ENCODE measurements at regions not wholly inside any gene's neighbourhood (a gene's known extent, or its start where the extent isn't known, plus 50 kb on each side); places are given as distances from the start of the nearest gene placed in this dataset.
"Not testable (repeated sequence)": the region's sequence is repeated elsewhere in the genome, so short reads cannot be mapped to it uniquely, and the experiment has no call there.

GRCh38 chr4:30092420-30093128 is 627.6 kb upstream of the PCDH7 start:
- ATAC-seq; H3K4me1 Mint-ChIP-seq; H3K4me3 Mint-ChIP-seq; H3K27ac Mint-ChIP-seq; H3K27me3 Mint-ChIP-seq; H3K36me3 Mint-ChIP-seq (ENCODE audit: low read depth); DNase-seq: not testable (repeated sequence)
- peaks cover 27% of the 10 kb centered on the region for H3K9me3 Mint-ChIP-seq

- H3K27ac Mint-ChIP-seq, result no peak overlapping the region
- ATAC-seq, result no peak
Measured at GRCh38 chr4:30094887-30095286, 625.3 kb upstream of the PCDH7 start.

GRCh38 chr4:30103455-30103854 is 616.7 kb upstream of the PCDH7 start:
- H3K36me3 Mint-ChIP-seq (ENCODE audit: low read depth), result no peaks in the 10 kb centered on the region

More at GRCh38 chr4:30094887-30095286, 625.3 kb upstream of the PCDH7 start:
- Mint-ChIP-seq H3K4me1 (no peaks in the 10 kb centered on the region), H3K9me3 (peaks cover 29% of the 10 kb centered on the region), H3K4me3 (no peak overlapping the region), H3K27me3 (no peaks in the 10 kb centered on the region), H3K36me3 (ENCODE audit: low read depth) (no peaks in the 10 kb centered on the region)
- DNase-seq, result no peak

GRCh38 chr4:30116401-30116800 is 603.8 kb upstream of the PCDH7 start:
- no peak overlapping the region for H3K27ac Mint-ChIP-seq
- peaks cover 9% of the 10 kb centered on the region for H3K9me3 Mint-ChIP-seq
- H3K4me3 Mint-ChIP-seq, result no peak overlapping the region
- DNase-seq (no peak), ATAC-seq (no peak)
- no peaks in the 10 kb centered on the region for H3K4me1 Mint-ChIP-seq
- no peaks in the 10 kb centered on the region for H3K27me3 Mint-ChIP-seq
- no peaks in the 10 kb centered on the region for H3K36me3 Mint-ChIP-seq (ENCODE audit: low read depth)

More at GRCh38 chr4:30103455-30103854, 616.7 kb upstream of the PCDH7 start:
- no peaks in the 10 kb centered on the region for H3K27me3 Mint-ChIP-seq
- DNase-seq (no peak), ATAC-seq (no peak)
- H3K4me3 Mint-ChIP-seq, result no peak overlapping the region
- H3K27ac Mint-ChIP-seq, result no peak overlapping the region
- H3K9me3 Mint-ChIP-seq, result peaks cover 22% of the 10 kb centered on the region
- H3K4me1 Mint-ChIP-seq, result no peaks in the 10 kb centered on the region

GRCh38 chr4:30117433-30117832 is 602.7 kb upstream of the PCDH7 start:
- Mint-ChIP-seq H3K4me3 (no peak overlapping the region), H3K36me3 (ENCODE audit: low read depth) (no peaks in the 10 kb centered on the region), H3K4me1 (no peaks in the 10 kb centered on the region), H3K9me3 (peaks cover 4% of the 10 kb centered on the region), H3K27me3 (no peaks in the 10 kb centered on the region), H3K27ac (no peak overlapping the region)
- DNase-seq, result no peak
- no peak for ATAC-seq

- DNase-seq (no peak), ATAC-seq (no peak)
- Mint-ChIP-seq H3K4me3 (no peak overlapping the region), H3K27ac (no peak overlapping the region), H3K36me3 (ENCODE audit: low read depth) (no peaks in the 10 kb centered on the region), H3K4me1 (no peaks in the 10 kb centered on the region), H3K27me3 (no peaks in the 10 kb centered on the region), H3K9me3 (no peaks in the 10 kb centered on the region)
Measured at GRCh38 chr4:30122711-30123110, 597.5 kb upstream of the PCDH7 start.

DNA sequence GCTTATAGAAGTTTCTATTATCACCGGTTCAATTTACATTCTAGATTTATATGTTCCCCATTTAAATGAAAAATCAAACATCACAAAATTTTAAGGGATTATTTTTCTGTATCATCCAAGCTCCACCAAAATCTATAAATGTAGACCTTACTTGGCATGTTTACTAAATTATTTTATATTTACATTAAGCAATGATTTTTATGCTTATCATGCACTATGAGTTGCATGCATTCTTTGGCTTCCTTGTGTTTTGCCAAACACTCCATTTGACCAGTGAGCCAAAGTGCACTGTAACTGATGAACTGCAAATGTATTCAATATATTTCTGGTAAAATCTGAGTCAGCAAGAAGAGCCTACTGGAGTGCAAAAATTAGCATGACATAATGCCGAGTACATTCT is 595.5 kb upstream of the PCDH7 start:
- ATAC-seq; H3K4me1 Mint-ChIP-seq; H3K27me3 Mint-ChIP-seq; H3K36me3 Mint-ChIP-seq (ENCODE audit: low read depth); H3K27ac Mint-ChIP-seq; H3K9me3 Mint-ChIP-seq; H3K4me3 Mint-ChIP-seq; DNase-seq: not testable (repeated sequence)

- ATAC-seq (no peak), DNase-seq (no peak)
- no peak overlapping the region for H3K27ac Mint-ChIP-seq
- H3K4me1 Mint-ChIP-seq, result no peaks in the 10 kb centered on the region
- no peaks in the 10 kb centered on the region for H3K27me3 Mint-ChIP-seq
- H3K36me3 Mint-ChIP-seq (ENCODE audit: low read depth), result no peaks in the 10 kb centered on the region
- no peaks in the 10 kb centered on the region for H3K9me3 Mint-ChIP-seq
- H3K4me3 Mint-ChIP-seq, result no peak overlapping the region
Measured at GRCh38 chr4:30125868-30126267, 594.3 kb upstream of the PCDH7 start.

DNA sequence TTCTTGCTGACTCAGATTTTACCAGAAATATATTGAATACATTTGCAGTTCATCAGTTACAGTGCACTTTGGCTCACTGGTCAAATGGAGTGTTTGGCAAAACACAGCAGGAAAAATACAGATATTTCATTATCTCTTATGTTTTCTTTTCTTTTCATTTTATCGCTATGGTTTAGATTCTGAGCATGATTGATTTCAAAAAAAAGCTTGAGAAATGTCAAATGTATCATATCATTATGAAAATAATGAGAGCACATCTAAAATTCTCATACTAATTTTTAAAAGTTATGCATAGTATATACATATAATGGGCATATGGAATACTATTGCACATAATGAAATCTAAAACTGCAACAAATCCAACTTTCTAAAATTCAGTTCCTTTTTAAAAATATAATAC is 593.8 kb upstream of the PCDH7 start:
- H3K9me3 Mint-ChIP-seq, result no peaks in the 10 kb centered on the region
- no peaks in the 10 kb centered on the region for H3K36me3 Mint-ChIP-seq (ENCODE audit: low read depth)
- no peak overlapping the region for H3K27ac Mint-ChIP-seq
- H3K27me3 Mint-ChIP-seq, result no peaks in the 10 kb centered on the region
- H3K4me1 Mint-ChIP-seq, result no peaks in the 10 kb centered on the region
- DNase-seq (no peak), ATAC-seq (no peak)
- no peak overlapping the region for H3K4me3 Mint-ChIP-seq

GRCh38 chr4:30148828-30149227 is 571.3 kb upstream of the PCDH7 start:
- not testable (repeated sequence) for DNase-seq; H3K4me3 Mint-ChIP-seq; H3K4me1 Mint-ChIP-seq; H3K27me3 Mint-ChIP-seq; H3K36me3 Mint-ChIP-seq (ENCODE audit: low read depth); H3K27ac Mint-ChIP-seq; ATAC-seq
- H3K9me3 Mint-ChIP-seq, result peaks cover 13% of the 10 kb centered on the region

- not testable (repeated sequence) for H3K27ac Mint-ChIP-seq
Measured at GRCh38 chr4:30149539-30149938, 570.6 kb upstream of the PCDH7 start.

GRCh38 chr4:30153427-30153826 is 566.7 kb upstream of the PCDH7 start:
- no peaks in the 10 kb centered on the region for H3K27me3 Mint-ChIP-seq
- H3K27ac Mint-ChIP-seq, result no peak overlapping the region
- DNase-seq (no peak), ATAC-seq (no peak)
- H3K4me1 Mint-ChIP-seq, result no peaks in the 10 kb centered on the region
- H3K9me3 Mint-ChIP-seq, result peaks cover 6% of the 10 kb centered on the region
- H3K36me3 Mint-ChIP-seq (ENCODE audit: low read depth), result no peaks in the 10 kb centered on the region
- H3K4me3 Mint-ChIP-seq, result no peak overlapping the region

More at GRCh38 chr4:30149539-30149938, 570.6 kb upstream of the PCDH7 start:
- ATAC-seq; H3K4me3 Mint-ChIP-seq; H3K4me1 Mint-ChIP-seq; DNase-seq; H3K9me3 Mint-ChIP-seq; H3K27me3 Mint-ChIP-seq; H3K36me3 Mint-ChIP-seq (ENCODE audit: low read depth): not testable (repeated sequence)

- no peaks in the 10 kb centered on the region for H3K36me3 Mint-ChIP-seq (ENCODE audit: low read depth)
- H3K27ac Mint-ChIP-seq, result no peak overlapping the region
- ATAC-seq, result no peak
- no peak for DNase-seq
- H3K4me3 Mint-ChIP-seq, result no peak overlapping the region
- H3K4me1 Mint-ChIP-seq, result no peaks in the 10 kb centered on the region
- H3K9me3 Mint-ChIP-seq, result peaks cover 7% of the 10 kb centered on the region
- H3K27me3 Mint-ChIP-seq, result no peaks in the 10 kb centered on the region
Measured at GRCh38 chr4:30160140-30160539, 560.0 kb upstream of the PCDH7 start.

DNA sequence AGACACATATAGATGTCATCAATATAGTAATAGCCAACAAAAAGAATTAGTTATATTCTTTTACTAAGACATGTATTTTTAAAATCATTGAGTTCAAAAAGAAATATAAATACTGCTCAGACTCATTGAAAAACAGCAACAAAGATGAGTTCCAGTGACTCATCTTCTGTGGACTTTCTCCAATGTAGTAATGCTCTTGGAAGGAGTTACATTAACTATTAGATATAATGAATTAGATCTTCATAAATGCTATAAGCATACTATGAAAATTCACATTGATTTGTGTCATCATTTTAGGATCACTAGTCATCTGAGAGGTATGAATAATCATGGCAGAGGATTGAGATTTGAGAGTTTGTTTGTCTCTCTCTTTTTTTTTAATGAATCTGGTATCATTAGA is 547.8 kb upstream of the PCDH7 start:
- H3K4me3 Mint-ChIP-seq, result no peak overlapping the region
- peaks cover 9% of the 10 kb centered on the region for H3K9me3 Mint-ChIP-seq
- ATAC-seq (no peak), DNase-seq (no peak)
- no peaks in the 10 kb centered on the region for H3K27me3 Mint-ChIP-seq
- no peaks in the 10 kb centered on the region for H3K4me1 Mint-ChIP-seq
- no peak overlapping the region for H3K27ac Mint-ChIP-seq
- no peaks in the 10 kb centered on the region for H3K36me3 Mint-ChIP-seq (ENCODE audit: low read depth)

DNA sequence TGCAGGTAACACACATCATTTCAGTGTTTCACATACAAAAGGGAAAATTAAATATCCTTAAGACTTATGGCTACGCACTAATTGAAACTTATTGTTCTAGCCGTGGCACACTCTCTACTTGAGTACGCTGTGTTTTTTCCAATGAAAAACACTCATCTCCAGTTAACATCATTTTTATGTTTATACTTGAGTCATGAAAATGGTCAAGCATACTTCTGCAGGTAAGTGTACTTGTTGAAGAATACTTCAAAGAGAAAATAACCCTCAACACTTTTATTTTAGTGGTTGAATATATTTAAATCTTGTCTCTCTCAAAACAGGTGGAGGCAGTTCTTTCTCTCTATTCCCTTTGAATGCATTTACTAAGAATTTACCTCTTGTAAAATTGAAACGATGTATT is 538.7 kb upstream of the PCDH7 start:
- DNase-seq, result no peak
- H3K4me1 Mint-ChIP-seq, result no peaks in the 10 kb centered on the region
- no peak for ATAC-seq
- no peaks in the 10 kb centered on the region for H3K9me3 Mint-ChIP-seq
- no peak overlapping the region for H3K27ac Mint-ChIP-seq
- H3K27me3 Mint-ChIP-seq, result no peaks in the 10 kb centered on the region
- no peaks in the 10 kb centered on the region for H3K36me3 Mint-ChIP-seq (ENCODE audit: low read depth)
- H3K4me3 Mint-ChIP-seq, result no peak overlapping the region

- Mint-ChIP-seq H3K36me3 (ENCODE audit: low read depth) (no peaks in the 10 kb centered on the region), H3K9me3 (no peaks in the 10 kb centered on the region), H3K4me3 (no peak overlapping the region), H3K27ac (no peak overlapping the region), H3K4me1 (no peaks in the 10 kb centered on the region), H3K27me3 (no peaks in the 10 kb centered on the region)
- DNase-seq (no peak), ATAC-seq (no peak)
Measured at GRCh38 chr4:30181918-30182317, 538.3 kb upstream of the PCDH7 start.

Measured in activated naive CD8-positive, alpha-beta T cell treated with anti-CD3 and anti-CD28 coated beads, Interleukin-2, amount 50 U/mL, for 24 hours (primary cell).